Suppressor macrophage treated with lipopolysaccharide for 1 hour (primary cell): ENCODE measurements at regions not wholly inside any gene's neighbourhood (a gene's known extent, or its start where the extent isn't known, plus 50 kb on each side); places are given as distances from the start of the nearest gene placed in this dataset.

ENCODE experiments used
- DNase-seq, 3 donors: peaks; one replicate each; pipeline ENCODE4 v3.0.0-alpha.2; 2020 to 2022

DNA sequence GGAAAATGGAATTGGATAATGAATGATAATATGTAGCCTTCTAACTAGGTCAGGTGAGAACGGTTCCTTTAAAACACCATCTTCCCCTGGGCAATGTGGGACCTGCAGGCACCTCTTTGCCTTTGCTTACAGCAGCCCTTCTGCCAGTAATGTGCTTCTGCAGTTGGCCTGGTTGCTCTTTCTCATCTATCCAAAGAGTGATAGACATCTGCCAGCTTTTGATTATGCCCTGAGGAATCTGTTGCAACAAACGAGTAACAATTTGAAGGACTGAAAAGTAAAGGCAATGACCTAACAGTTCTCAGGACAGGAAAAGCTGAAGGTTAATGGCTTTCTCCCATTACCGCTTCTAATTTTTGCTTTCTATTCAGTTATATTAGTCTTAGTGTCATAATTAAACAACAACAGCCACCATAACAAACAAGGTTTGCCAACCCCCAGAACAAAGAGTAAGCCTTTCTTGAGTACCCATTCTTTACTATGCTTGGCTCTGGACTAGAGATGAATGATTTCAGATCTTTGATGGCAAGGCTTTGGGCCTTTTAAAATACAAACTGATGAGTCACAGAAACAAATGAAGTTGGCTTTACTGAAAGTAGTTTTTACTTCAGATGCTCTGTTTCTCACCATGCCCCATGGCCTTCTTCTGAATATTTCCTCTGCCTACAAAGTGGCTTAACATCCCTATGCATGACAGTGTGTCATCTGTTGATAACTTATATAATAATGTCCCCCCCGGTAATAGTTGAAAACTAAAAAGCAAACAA is 76.1 kb upstream of the KRR1 start:
- DNase-seq = no peak

DNA sequence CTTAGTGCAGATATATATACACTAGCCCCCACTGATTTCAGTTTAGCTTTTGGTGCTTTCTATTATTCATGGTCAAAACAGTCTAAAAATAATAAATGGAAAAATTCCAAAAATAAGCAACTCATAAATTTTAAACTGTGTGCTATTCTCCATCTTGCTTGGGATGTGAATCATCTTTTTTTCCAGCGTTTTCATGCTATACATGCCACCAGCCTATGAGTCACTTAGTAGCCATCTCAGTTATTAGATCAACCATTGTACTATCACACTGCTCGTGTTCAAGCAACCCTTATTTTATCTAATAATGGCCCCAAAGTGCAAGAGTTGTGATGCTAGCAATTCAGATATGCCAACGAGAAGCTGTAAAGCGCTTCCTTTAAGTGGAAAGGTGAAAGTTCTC is 73.9 kb upstream of the KRR1 start:
- DNase-seq = peak in 2 of 3 donors; percentile 39 to 56

DNA sequence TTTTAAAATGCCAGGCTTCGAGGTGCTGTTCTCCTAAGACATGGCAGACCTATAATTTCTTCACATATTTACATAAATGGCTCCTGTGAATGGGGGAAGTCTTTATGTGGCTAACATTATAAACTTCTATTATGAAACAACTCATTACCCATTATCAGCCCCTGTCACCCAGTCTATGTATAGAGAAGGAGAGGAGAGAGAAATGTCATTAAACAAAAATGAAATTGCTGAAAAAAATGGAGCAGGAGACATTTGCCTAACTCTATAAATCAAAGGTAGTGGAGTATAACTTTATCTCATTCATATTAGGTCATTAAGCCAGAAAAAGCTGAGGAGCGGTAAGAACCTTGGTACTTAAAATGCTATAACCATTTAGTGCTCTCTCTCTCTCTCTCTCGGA is 71.9 kb upstream of the KRR1 start:
- no peak for DNase-seq

DNA sequence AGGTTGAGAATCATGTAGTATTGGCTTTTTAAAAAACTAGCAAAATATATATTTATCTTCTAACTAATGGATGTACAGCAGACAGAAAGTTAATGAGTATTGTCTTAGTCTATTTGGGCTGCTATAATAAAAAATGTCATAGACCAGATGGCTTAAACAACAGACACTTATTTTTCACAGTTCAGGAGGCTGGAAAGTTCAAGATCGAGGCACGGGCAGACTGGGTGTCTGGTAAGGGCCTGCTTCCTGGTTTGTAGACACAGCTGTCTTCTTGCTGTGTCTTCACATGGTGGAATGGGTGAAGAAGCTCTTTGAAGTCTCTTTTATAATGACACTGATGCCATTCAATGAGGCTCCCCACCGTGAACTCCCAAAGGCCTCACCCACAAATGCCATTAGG is 70.1 kb upstream of the KRR1 start:
- DNase-seq = no peak

DNA sequence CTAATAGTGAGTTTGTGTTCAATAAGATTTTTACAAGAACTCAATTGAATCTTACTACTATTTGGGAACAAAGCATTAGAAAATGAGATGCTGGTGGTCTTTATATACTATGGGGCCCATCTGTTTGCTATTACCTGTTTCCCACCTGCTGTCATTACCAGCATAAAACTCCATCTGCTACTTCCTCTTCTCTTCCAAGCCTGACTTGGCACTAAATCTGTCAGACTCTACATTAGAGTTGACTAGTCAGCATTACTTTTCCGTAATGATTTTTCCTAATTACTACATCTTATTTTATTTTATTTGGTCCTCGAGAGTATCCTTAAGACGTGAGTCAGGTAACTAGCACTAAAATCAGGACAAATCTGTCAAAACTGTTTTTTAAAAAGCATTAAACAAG is 68.1 kb upstream of the KRR1 start:
- no peak for DNase-seq

DNA sequence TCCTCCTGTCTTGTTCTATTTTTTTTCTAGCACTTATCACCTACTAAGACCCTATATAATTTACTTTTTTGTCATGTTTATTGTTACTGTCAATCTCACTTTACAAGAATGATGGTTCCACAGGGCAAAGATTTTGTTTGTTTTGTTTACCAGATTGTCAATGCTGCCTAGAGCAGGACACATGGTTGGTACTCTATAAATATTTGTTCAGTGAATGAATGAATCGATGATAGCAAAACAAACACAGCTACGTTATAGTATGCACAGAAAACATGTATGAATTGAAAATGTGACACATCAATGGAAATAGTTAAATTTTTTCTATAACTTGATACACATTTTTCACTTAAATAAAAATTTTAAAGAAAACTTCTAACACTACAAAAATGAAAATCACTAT is 67.1 kb upstream of the KRR1 start:
- DNase-seq = no peak

DNA sequence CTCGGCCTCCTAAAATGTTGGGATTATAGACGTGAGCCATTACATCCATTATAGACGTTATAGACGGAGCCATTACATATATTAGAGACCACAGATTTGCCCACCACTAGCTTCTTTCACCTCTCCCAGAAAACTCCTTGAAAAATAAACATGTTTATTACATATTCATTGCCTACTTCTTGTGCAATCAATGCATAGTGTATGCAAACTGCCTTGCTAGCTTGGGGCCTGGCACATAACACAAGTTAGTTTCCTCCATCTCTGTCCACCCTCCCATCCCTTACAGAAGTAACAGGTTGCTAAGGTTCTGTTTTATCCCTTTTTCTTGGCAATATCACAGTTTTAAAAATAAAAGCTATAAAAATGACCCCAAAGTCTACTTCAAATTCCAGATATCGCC is 66.4 kb upstream of the KRR1 start:
- DNase-seq = no peak

DNA sequence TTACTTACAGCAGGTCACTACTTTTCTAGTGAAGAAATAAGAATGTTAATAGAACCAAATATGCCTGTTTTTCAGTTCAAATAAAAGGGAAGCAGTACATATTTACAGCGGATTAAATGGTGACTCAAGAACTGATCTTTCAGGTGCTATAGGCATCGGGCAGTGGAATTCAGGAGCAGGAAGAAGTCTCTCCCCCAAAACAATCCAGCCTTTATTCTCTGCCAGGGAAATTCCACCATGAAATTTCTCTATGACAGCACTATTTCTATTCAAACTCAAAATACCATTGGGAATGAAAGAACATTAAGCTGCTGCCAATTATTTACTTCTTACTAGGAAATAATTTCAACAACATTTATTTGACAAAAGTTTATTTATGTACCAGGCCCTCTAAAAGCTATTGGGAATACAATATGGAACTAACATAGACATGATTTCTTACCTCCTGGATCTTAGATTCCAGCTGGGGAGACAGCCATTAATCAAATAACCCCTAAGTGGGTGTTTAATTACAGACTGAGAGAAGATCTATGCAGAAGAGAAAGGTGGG is 60.3 kb upstream of the KRR1 start:
- no peak for DNase-seq

DNA sequence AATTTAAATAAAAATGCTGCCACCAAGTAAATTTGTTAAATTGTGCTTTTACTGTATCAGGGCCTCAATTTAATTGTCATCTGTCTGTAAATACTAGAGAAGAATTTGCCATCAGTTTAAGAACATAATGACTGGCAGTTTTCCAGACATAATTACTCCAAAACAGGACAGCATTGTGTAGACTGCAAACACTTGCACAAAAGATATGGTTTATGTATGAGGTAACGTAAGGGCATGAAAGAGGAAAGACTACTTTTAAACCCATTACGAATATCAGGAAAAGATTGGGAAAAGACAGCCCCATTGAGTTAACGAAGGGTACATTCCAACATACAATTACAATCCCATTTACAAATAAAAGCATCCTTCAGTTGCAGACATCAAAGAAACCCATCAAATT is 59.8 kb upstream of the KRR1 start:
- no peak for DNase-seq

DNA sequence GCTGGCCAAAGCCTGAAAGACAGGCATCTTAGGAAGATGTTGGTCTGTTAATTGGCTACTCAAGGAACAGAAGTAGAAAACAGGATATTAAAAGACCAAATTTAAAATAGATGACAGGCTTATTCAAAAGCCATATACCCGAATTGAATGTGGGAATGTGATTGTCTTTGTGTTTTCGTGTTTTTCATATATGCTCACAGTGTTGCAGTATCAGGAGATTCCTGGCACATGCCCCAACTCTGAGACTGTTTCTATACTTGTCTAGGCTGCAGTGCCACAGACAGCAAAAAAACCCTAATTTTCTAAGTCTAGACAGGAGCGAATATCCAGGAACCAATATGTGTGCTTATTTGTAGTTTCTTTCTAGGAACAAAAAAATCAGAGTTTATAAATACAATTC is 57.4 kb upstream of the KRR1 start:
- DNase-seq = no peak

DNA sequence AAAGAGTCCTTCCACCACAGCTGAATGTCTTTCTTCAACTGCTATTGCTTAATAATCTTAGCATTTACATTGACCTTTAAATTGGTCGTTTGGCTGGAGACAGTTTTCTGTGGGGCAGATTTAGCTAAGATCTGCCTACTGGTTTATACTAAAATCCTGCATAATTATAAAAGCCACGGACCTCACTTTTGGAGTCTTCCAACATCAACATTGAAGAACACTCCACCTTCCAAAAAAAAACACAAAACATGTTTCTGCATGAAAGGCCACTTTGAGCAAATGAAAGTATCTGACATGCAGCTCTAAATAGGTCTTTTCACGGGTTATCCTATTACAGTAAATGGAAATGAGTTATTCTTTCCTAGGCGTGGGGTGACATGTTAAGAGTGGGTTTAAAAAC is 57.0 kb upstream of the KRR1 start:
- DNase-seq = no peak

DNA sequence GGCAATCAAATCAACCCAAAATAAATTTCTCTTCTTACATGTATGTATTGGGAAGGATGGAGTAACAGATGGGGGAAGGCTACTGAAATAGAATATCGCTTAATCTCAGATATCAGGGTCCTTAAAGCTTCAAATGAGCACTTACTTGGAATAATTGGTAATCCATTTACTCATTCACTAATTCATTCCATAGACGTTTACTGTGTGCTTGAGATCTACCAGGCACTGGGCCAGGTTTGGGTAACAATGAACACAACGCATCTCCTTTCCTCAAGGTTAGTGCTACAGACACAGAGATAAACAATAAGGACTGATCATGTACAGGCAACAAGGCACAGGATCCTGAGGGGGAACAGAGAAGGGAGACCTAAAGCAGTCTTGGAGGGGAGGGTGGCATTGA is 54.4 kb upstream of the KRR1 start:
- no peak for DNase-seq

DNA sequence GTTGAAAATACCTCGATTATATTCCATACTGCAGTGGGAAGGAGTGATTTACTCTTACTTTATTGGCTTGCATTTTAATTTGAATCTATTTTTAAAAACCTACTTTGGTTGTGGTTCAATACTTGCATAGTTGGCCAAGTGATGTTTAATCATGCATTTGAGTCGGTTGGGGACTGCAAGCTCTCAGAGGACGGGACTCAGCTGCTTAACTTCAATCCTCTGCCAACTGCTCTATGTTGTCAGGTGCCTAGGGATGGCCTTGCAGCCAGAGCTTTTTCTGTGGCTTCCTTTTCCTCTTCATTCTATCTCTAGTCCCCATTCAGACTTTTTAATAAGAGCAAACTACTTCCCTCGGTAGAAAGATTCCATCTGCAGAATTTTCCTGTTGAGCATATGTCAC is 53.4 kb upstream of the KRR1 start:
- no peak for DNase-seq

DNA sequence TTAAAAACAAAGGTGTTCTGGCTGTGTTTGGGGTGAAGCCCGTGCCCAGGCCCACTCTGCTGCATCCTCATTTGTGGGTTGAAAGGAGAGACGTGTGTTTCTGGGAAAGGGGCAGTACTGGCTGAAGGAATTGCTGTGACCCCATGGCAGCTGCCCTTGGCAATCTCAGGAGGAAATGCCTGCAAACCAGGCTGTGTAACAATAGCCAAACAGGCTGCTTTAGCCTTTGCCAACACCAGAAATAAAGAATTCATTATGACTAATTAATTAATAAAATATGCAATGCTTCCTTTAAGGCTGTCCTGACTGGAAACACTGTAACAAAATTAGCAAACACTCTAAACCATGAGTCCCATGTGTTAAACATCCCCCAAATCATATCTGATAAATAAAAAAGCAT is 53.0 kb upstream of the KRR1 start:
- no peak for DNase-seq

DNA sequence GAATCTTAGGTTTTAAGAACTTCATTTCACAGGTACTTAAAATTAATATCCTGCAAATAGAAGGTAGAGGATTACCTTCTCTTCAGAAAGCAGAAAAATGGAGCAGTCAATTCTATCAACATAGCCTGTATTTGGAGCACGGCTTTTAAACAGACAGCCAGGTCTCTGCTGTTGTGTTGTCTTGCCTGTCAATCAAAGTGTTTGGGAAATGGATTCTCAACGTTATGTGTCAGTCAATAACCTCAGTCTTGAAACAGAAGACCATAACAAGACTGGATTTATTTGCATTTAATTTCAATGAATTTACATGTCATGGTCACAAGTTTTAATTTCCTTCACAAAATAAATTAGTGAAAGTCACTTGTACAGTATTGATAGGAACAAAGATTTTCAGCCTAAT is 51.9 kb upstream of the KRR1 start:
- DNase-seq = no peak

DNA sequence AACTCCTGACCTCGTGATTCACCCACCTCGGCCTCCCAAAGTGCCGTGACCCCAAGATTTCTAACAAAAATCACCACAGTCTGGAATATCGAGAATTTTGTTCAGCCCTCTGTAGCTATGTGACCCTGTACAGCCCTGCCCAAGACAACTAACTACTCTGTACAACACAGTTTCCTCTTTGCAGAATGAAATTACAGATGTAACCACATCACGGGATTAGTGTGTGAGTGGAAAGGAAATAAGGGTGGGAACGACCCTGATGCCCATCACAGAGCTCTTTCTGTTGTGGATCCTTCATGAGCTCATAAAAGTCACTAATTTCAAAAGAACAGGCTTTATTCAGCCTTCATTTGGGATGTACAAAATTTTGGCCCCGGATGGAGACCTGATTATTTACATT is 50.5 kb upstream of the KRR1 start:
- DNase-seq = no peak
